ENCODE measurements at regions not wholly inside any gene's neighbourhood (a gene's known extent, or its start where the extent isn't known, plus 50 kb on each side); places are given as distances from the start of the nearest gene placed in this dataset.

GRCh38 chr12:16972923-16973770 is 367.2 kb upstream of the LMO3 start:
- DNase-seq (ENCODE audit: low spot score): no peak

GRCh38 chr12:16962889-16963288 is 356.9 kb upstream of the LMO3 start:
- DNase-seq (ENCODE audit: low spot score): no peak

GRCh38 chr12:16955083-16955657 is 349.2 kb upstream of the LMO3 start:
- DNase-seq (ENCODE audit: low spot score): no peak

GRCh38 chr12:16949871-16950667 is 344.1 kb upstream of the LMO3 start:
- DNase-seq (ENCODE audit: low spot score): no peak

GRCh38 chr12:16949371-16949770 is 343.4 kb upstream of the LMO3 start:
- DNase-seq (ENCODE audit: low spot score): no peak

- DNase-seq (ENCODE audit: low spot score): no peak
These were observed 340.7 kb upstream of the LMO3 start for GRCh38 chr12:16946704-16947103.

- DNase-seq (ENCODE audit: low spot score): peak; percentile 64
These were observed 333.9 kb upstream of the LMO3 start for GRCh38 chr12:16939871-16940306.

GRCh38 chr12:16927259-16927658 is 321.3 kb upstream of the LMO3 start:
- no peak for DNase-seq (ENCODE audit: low spot score)

GRCh38 chr12:16920451-16920850 is 314.5 kb upstream of the LMO3 start:
- DNase-seq (ENCODE audit: low spot score): no peak

- DNase-seq (ENCODE audit: low spot score): no peak
These were observed 313.6 kb upstream of the LMO3 start for GRCh38 chr12:16919551-16919950.

- DNase-seq (ENCODE audit: low spot score): no peak
These were observed 308.9 kb upstream of the LMO3 start for GRCh38 chr12:16914853-16915252.

- DNase-seq (ENCODE audit: low spot score): no peak
These were observed 308.0 kb upstream of the LMO3 start for GRCh38 chr12:16913832-16914490.

GRCh38 chr12:16901946-16902345 is 296.0 kb upstream of the LMO3 start:
- DNase-seq (ENCODE audit: low spot score): no peak

GRCh38 chr12:16893426-16893825 is 287.5 kb upstream of the LMO3 start:
- no peak for DNase-seq (ENCODE audit: low spot score)

- no peak for DNase-seq (ENCODE audit: low spot score)
These were observed 285.7 kb upstream of the LMO3 start for GRCh38 chr12:16891673-16892072.

GRCh38 chr12:16884819-16885218 is 278.9 kb upstream of the LMO3 start:
- DNase-seq (ENCODE audit: low spot score): no peak

- no peak for DNase-seq (ENCODE audit: low spot score)
These were observed 278.1 kb upstream of the LMO3 start for GRCh38 chr12:16884056-16884455.

- no peak for DNase-seq (ENCODE audit: low spot score)
These were observed 276.1 kb upstream of the LMO3 start for GRCh38 chr12:16881986-16882570.

- DNase-seq (ENCODE audit: low spot score): no peak
These were observed 274.9 kb upstream of the LMO3 start for GRCh38 chr12:16880864-16881285.

- DNase-seq (ENCODE audit: low spot score): no peak
These were observed 264.9 kb upstream of the LMO3 start for GRCh38 chr12:16870845-16871244.

GRCh38 chr12:16863742-16864141 is 257.8 kb upstream of the LMO3 start:
- no peak for DNase-seq (ENCODE audit: low spot score)

GRCh38 chr12:16857456-16857923 is 251.5 kb upstream of the LMO3 start:
- no peak for DNase-seq (ENCODE audit: low spot score)

All from mucosa of gallbladder (tissue), 1 donor.